ENCODE measurements at regions not wholly inside any gene's neighbourhood (a gene's known extent, or its start where the extent isn't known, plus 50 kb on each side); places are given as distances from the start of the nearest gene placed in this dataset.
"Not testable (repeated sequence)": the region's sequence is repeated elsewhere in the genome, so short reads cannot be mapped to it uniquely, and the experiment has no call there.

GRCh38 chr1:188735567-188735966, 1742.1 kb downstream of the BRINP3 start:
- Mint-ChIP-seq H3K27me3 (no peaks in the 10 kb centered on the region), H3K27ac (no peak overlapping the region), H3K9me3 (no peaks in the 10 kb centered on the region), H3K4me1 (ENCODE audit: unreplicated experiment) (no peaks in the 10 kb centered on the region), H3K36me3 (no peaks in the 10 kb centered on the region), H3K4me3 (no peak overlapping the region)
- DNase-seq (ENCODE audit: extremely low spot score, unreplicated experiment), result no peak
- TF ChIP-seq, protein P1, sequence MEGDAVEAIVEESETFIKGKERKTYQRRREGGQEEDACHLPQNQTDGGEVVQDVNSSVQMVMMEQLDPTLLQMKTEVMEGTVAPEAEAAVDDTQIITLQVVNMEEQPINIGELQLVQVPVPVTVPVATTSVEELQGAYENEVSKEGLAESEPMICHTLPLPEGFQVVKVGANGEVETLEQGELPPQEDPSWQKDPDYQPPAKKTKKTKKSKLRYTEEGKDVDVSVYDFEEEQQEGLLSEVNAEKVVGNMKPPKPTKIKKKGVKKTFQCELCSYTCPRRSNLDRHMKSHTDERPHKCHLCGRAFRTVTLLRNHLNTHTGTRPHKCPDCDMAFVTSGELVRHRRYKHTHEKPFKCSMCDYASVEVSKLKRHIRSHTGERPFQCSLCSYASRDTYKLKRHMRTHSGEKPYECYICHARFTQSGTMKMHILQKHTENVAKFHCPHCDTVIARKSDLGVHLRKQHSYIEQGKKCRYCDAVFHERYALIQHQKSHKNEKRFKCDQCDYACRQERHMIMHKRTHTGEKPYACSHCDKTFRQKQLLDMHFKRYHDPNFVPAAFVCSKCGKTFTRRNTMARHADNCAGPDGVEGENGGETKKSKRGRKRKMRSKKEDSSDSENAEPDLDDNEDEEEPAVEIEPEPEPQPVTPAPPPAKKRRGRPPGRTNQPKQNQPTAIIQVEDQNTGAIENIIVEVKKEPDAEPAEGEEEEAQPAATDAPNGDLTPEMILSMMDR (conservative IDR thresholded peaks at IDR 0.05), result no peak

- H3K4me3 Mint-ChIP-seq, H3K27ac Mint-ChIP-seq: not testable (repeated sequence)
Observed at GRCh38 chr1:188749275-188749674, 1728.4 kb downstream of the BRINP3 start.

GRCh38 chr1:188752027-188752426, 1725.6 kb downstream of the BRINP3 start:
- not testable (repeated sequence) for H3K27me3 Mint-ChIP-seq; H3K4me1 Mint-ChIP-seq (ENCODE audit: unreplicated experiment); H3K4me3 Mint-ChIP-seq; H3K9me3 Mint-ChIP-seq; DNase-seq (ENCODE audit: extremely low spot score, unreplicated experiment); H3K27ac Mint-ChIP-seq; H3K36me3 Mint-ChIP-seq

More at GRCh38 chr1:188749275-188749674, 1728.4 kb downstream of the BRINP3 start:
- not testable (repeated sequence) for H3K27me3 Mint-ChIP-seq; H3K9me3 Mint-ChIP-seq; DNase-seq (ENCODE audit: extremely low spot score, unreplicated experiment); H3K4me1 Mint-ChIP-seq (ENCODE audit: unreplicated experiment); H3K36me3 Mint-ChIP-seq

- H3K27me3 Mint-ChIP-seq; H3K9me3 Mint-ChIP-seq; DNase-seq (ENCODE audit: extremely low spot score, unreplicated experiment); H3K4me1 Mint-ChIP-seq (ENCODE audit: unreplicated experiment); H3K36me3 Mint-ChIP-seq: not testable (repeated sequence)
- Mint-ChIP-seq H3K27ac (peak overlapping the region; percentile 36), H3K4me3 (peak overlapping the region; percentile 83)
Observed at GRCh38 chr1:188757747-188758146, 1719.9 kb downstream of the BRINP3 start.

DNA sequence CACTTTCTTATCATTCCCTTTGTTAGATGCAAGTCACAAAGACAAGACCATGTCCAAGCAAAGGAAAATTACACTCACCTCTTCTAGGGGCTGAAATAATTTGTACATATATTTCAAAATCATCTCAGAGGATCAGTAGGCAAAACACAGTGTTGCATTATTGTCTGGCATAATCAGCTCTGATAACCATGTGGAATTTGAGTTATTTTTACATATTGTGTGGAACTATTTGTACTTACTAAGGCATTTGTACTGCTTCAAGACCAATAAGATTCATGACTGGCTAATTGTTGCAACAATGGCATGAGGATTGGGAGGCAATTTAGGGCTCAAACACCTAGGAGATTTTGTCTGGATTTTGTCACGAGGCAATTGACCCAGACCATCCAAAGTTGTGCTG, 1716.4 kb downstream of the BRINP3 start:
- Mint-ChIP-seq H3K4me1 (ENCODE audit: unreplicated experiment) (no peaks in the 10 kb centered on the region), H3K9me3 (no peaks in the 10 kb centered on the region), H3K4me3 (no peak overlapping the region), H3K36me3 (no peaks in the 10 kb centered on the region), H3K27me3 (no peaks in the 10 kb centered on the region), H3K27ac (no peak overlapping the region)
- no peak for DNase-seq (ENCODE audit: extremely low spot score, unreplicated experiment)
- TF ChIP-seq, protein P1 (conservative IDR thresholded peaks at IDR 0.05), result no peak

- H3K27me3 Mint-ChIP-seq, result no peaks in the 10 kb centered on the region
- H3K4me1 Mint-ChIP-seq (ENCODE audit: unreplicated experiment), result no peaks in the 10 kb centered on the region
- no peak overlapping the region for H3K27ac Mint-ChIP-seq
- no peak for DNase-seq (ENCODE audit: extremely low spot score, unreplicated experiment)
- no peaks in the 10 kb centered on the region for H3K36me3 Mint-ChIP-seq
- H3K9me3 Mint-ChIP-seq, result no peaks in the 10 kb centered on the region
- H3K4me3 Mint-ChIP-seq, result no peak overlapping the region
- TF ChIP-seq, protein P1 (conservative IDR thresholded peaks at IDR 0.05), result no peak
Observed at GRCh38 chr1:188762166-188762743, 1715.4 kb downstream of the BRINP3 start.

DNA sequence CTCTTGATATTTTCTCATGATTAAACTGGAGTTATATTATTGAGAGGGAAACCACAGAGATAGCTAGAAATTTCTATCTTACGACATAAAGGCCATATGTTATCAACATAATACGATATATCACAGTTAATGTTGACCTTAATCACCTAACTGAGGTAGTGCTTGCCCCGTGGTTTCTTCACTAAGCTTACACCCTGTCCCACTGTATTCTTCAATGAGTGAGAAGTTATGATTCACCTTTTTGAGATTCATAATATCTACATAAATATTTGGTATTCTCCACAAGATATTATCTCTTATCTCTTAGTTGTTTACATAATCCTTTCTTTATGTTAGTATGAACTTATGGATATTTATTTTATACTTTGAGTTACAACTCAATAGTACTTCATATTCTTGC, 1714.1 kb downstream of the BRINP3 start:
- Mint-ChIP-seq H3K9me3 (no peaks in the 10 kb centered on the region), H3K36me3 (no peaks in the 10 kb centered on the region), H3K27me3 (no peaks in the 10 kb centered on the region), H3K4me3 (no peak overlapping the region), H3K27ac (no peak overlapping the region), H3K4me1 (ENCODE audit: unreplicated experiment) (no peaks in the 10 kb centered on the region)
- TF ChIP-seq, protein P1 (conservative IDR thresholded peaks at IDR 0.05), result no peak
- DNase-seq (ENCODE audit: extremely low spot score, unreplicated experiment), result no peak

Measured in type B pancreatic cell (in vitro differentiated cells).